Neutrophil (primary cell): ENCODE measurements at regions not wholly inside any gene's neighbourhood (a gene's known extent, or its start where the extent isn't known, plus 50 kb on each side); places are given as distances from the start of the nearest gene placed in this dataset.

Experiments
- H3K27ac ChIP-seq: fragments of 200-600 bp; sonication (generic); 2 replicates; pipeline ENCODE4 v1.5.1; 2016; ENCODE audit warnings: mild to moderate bottlenecking, moderate library complexity
- H3K27me3 ChIP-seq: fragments of 200-600 bp; sonication (generic); 2 replicates; pipeline ENCODE4 v1.6.0; 2016; ENCODE audit warnings: mild to moderate bottlenecking
- H3K36me3 ChIP-seq: fragments of 200-600 bp; sonication (generic); 2 replicates; pipeline ENCODE4 v1.5.1; 2017
- H3K4me1 ChIP-seq, 2 experiments: fragments of 200-600 bp in 1 of 2; sonication (generic) in 1 of 2; 1 replicate in 1 of 2; 2 replicates in 1 of 2; pipeline versions ENCODE4 v1.5.1 to v1.6.1; 2013 to 2016; ENCODE audit warnings: low read depth in 1 of 2, low read length in 1 of 2, mild to moderate bottlenecking in 1 of 2, moderate library complexity in 1 of 2; ENCODE audit not compliant: control insufficient read depth in 1 of 2, insufficient read depth in 1 of 2
- H3K4me3 ChIP-seq, 2 experiments: fragments of 200-600 bp in 1 of 2; sonication (generic) in 1 of 2; 1 replicate in 1 of 2; 2 replicates in 1 of 2; pipeline ENCODE4 v1.5.1; 2013 to 2016; ENCODE audit warnings: low read depth in 1 of 2, low read length in 1 of 2, mild to moderate bottlenecking in 1 of 2, moderate library complexity in 1 of 2
- H3K9me3 ChIP-seq: fragments of 200-600 bp; sonication (generic); 2 replicates; pipeline ENCODE4 v1.5.1; 2016
- CTCF ChIP-seq: fragments of 200-600 bp; sonication (generic); IDR thresholded peaks from 2 replicates; pipeline ENCODE4 v1.5.1; 2016; ENCODE audit warnings: antibody characterized with exemption

- Histone ChIP-seq H3K27me3 (no peaks in the 10 kb centered on the region), H3K27ac (no peak overlapping the region), H3K4me1 (no peaks in the 10 kb centered on the region), H3K4me3 (no peak overlapping the region), H3K9me3 (no peaks in the 10 kb centered on the region), H3K36me3 (no peaks in the 10 kb centered on the region)
- TF ChIP-seq CTCF = no peak
Observed at GRCh38 chr17:68771867-68772515, 170.8 kb upstream of the FAM20A start.

GRCh38 chr17:68768804-68769203, 167.6 kb upstream of the FAM20A start:
- Histone ChIP-seq H3K4me1 (no peaks in the 10 kb centered on the region), H3K36me3 (no peaks in the 10 kb centered on the region), H3K4me3 (no peak overlapping the region), H3K9me3 (no peaks in the 10 kb centered on the region), H3K27me3 (no peaks in the 10 kb centered on the region), H3K27ac (no peak overlapping the region)
- no peak for TF ChIP-seq CTCF

GRCh38 chr17:68766640-68767039, 165.5 kb upstream of the FAM20A start:
- no peaks in the 10 kb centered on the region for H3K27me3 ChIP-seq
- no peaks in the 10 kb centered on the region for H3K9me3 ChIP-seq
- H3K4me1 ChIP-seq = no peaks in the 10 kb centered on the region
- no peak overlapping the region for H3K4me3 ChIP-seq
- no peaks in the 10 kb centered on the region for H3K36me3 ChIP-seq
- no peak for TF ChIP-seq CTCF
- H3K27ac ChIP-seq = no peak overlapping the region

- Histone ChIP-seq H3K9me3 (no peaks in the 10 kb centered on the region), H3K27ac (no peak overlapping the region), H3K4me1 (peaks cover 0 to 5% of the 10 kb centered on the region in 2 experiments), H3K4me3 (no peak overlapping the region), H3K27me3 (no peaks in the 10 kb centered on the region), H3K36me3 (no peaks in the 10 kb centered on the region)
- TF ChIP-seq CTCF = no peak
Observed at GRCh38 chr17:68763562-68763961, 162.4 kb upstream of the FAM20A start.

GRCh38 chr17:68762911-68763310, 161.7 kb upstream of the FAM20A start:
- no peak for TF ChIP-seq CTCF

GRCh38 chr17:68760141-68760475, 158.9 kb upstream of the FAM20A start:
- H3K9me3 ChIP-seq = no peaks in the 10 kb centered on the region
- H3K4me1 ChIP-seq = peaks cover 0 to 5% of the 10 kb centered on the region in 2 experiments
- H3K36me3 ChIP-seq = no peaks in the 10 kb centered on the region
- no peak for TF ChIP-seq CTCF
- no peaks in the 10 kb centered on the region for H3K27me3 ChIP-seq
- no peak overlapping the region for H3K27ac ChIP-seq
- no peak overlapping the region for H3K4me3 ChIP-seq

More at GRCh38 chr17:68762911-68763310, 161.7 kb upstream of the FAM20A start:
- Histone ChIP-seq H3K4me1 (peaks cover 0 to 5% of the 10 kb centered on the region in 2 experiments), H3K36me3 (no peaks in the 10 kb centered on the region), H3K27me3 (no peaks in the 10 kb centered on the region), H3K4me3 (no peak overlapping the region), H3K9me3 (no peaks in the 10 kb centered on the region), H3K27ac (no peak overlapping the region)
